ENCODE measurements at regions not wholly inside any gene's neighbourhood (a gene's known extent, or its start where the extent isn't known, plus 50 kb on each side); places are given as distances from the start of the nearest gene placed in this dataset.

DNA sequence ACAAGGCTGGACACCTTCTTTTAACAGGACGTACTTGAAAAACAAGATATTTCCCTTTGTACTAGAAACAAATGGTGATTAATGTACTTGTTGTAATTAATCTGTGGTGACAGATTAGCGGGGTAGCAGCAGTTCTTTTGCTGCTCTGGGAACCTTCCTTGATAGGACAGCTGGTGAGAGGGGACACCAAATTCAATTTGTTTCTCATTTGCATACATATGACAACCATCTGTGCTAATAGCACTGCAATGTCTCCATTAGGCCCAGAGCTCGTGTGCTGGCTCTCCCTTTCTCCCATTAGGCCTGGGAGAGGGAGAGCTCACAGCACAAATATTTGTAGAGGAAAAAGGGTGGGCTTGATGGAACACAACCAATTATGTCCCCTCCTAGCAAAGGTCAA, 221.0 kb upstream of the HS3ST3A1 start:
- no peak for ATAC-seq
- Histone ChIP-seq H3K27me3 (ENCODE audit: insufficient read depth) (no peaks in the 10 kb centered on the region), H3F3A (replicated peaks; ENCODE audit: low read depth) (no peaks in the 10 kb centered on the region), H3K4me1 (ENCODE audit: insufficient read depth) (no peaks in the 10 kb centered on the region), H3K4me3 (no peak overlapping the region), H3K36me3 (ENCODE audit: insufficient read depth) (no peaks in the 10 kb centered on the region), H3K79me2 (replicated peaks; ENCODE audit: insufficient read depth) (no peaks in the 10 kb centered on the region), H2AFZ (no peak overlapping the region), H3K27ac (ENCODE audit: low read depth) (no peak overlapping the region), H3K9me2 (ENCODE audit: insufficient read depth) (peaks cover 14% of the 10 kb centered on the region; the same call in 1 of the 2 replicates), H4K20me1 (replicated peaks; ENCODE audit: insufficient read depth) (no peaks in the 10 kb centered on the region), H3K4me2 (no peak overlapping the region)
- no peak overlapping the region for H3K27ac Mint-ChIP-seq
- no peaks in the 10 kb centered on the region for H3K9me3 Mint-ChIP-seq
- no peaks in the 10 kb centered on the region for H3K4me1 Mint-ChIP-seq
- no peak overlapping the region for H3K4me3 Mint-ChIP-seq
- H3K36me3 Mint-ChIP-seq (ENCODE audit: low read depth): peaks cover 2% of the 10 kb centered on the region; the same call in 1 of the 3 replicates
- TF ChIP-seq, protein P1, sequence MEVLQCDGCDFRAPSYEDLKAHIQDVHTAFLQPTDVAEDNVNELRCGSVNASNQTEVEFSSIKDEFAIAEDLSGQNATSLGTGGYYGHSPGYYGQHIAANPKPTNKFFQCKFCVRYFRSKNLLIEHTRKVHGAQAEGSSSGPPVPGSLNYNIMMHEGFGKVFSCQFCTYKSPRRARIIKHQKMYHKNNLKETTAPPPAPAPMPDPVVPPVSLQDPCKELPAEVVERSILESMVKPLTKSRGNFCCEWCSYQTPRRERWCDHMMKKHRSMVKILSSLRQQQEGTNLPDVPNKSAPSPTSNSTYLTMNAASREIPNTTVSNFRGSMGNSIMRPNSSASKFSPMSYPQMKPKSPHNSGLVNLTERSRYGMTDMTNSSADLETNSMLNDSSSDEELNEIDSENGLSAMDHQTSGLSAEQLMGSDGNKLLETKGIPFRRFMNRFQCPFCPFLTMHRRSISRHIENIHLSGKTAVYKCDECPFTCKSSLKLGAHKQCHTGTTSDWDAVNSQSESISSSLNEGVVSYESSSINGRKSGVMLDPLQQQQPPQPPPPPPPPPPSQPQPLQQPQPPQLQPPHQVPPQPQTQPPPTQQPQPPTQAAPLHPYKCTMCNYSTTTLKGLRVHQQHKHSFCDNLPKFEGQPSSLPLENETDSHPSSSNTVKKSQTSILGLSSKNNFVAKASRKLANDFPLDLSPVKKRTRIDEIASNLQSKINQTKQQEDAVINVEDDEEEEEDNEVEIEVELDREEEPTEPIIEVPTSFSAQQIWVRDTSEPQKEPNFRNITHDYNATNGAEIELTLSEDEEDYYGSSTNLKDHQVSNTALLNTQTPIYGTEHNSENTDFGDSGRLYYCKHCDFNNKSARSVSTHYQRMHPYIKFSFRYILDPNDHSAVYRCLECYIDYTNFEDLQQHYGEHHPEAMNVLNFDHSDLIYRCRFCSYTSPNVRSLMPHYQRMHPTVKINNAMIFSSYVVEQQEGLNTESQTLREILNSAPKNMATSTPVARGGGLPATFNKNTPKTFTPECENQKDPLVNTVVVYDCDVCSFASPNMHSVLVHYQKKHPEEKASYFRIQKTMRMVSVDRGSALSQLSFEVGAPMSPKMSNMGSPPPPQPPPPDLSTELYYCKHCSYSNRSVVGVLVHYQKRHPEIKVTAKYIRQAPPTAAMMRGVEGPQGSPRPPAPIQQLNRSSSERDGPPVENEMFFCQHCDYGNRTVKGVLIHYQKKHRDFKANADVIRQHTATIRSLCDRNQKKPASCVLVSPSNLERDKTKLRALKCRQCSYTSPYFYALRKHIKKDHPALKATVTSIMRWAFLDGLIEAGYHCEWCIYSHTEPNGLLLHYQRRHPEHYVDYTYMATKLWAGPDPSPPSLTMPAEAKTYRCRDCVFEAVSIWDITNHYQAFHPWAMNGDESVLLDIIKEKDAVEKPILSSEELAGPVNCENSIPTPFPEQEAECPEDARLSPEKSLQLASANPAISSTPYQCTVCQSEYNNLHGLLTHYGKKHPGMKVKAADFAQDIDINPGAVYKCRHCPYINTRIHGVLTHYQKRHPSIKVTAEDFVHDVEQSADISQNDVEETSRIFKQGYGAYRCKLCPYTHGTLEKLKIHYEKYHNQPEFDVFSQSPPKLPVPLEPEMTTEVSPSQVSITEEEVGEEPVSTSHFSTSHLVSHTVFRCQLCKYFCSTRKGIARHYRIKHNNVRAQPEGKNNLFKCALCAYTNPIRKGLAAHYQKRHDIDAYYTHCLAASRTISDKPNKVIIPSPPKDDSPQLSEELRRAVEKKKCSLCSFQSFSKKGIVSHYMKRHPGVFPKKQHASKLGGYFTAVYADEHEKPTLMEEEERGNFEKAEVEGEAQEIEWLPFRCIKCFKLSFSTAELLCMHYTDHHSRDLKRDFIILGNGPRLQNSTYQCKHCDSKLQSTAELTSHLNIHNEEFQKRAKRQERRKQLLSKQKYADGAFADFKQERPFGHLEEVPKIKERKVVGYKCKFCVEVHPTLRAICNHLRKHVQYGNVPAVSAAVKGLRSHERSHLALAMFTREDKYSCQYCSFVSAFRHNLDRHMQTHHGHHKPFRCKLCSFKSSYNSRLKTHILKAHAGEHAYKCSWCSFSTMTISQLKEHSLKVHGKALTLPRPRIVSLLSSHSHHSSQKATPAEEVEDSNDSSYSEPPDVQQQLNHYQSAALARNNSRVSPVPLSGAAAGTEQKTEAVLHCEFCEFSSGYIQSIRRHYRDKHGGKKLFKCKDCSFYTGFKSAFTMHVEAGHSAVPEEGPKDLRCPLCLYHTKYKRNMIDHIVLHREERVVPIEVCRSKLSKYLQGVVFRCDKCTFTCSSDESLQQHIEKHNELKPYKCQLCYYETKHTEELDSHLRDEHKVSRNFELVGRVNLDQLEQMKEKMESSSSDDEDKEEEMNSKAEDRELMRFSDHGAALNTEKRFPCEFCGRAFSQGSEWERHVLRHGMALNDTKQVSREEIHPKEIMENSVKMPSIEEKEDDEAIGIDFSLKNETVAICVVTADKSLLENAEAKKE (CRISPR knock-in tag; IDR thresholded peaks at IDR 0.05): no peak
- TF ChIP-seq JUNB (IDR thresholded peaks at IDR 0.05; ENCODE audit: unreplicated experiment) (no peak), ETS1 (IDR thresholded peaks at IDR 0.05) (no peak), ZNF114 (CRISPR knock-in tag; IDR thresholded peaks at IDR 0.05) (no peak), ZNF331 (CRISPR knock-in tag; IDR thresholded peaks at IDR 0.05; ENCODE audit: low read depth) (no peak), EZH2phosphoT487 (IDR thresholded peaks at IDR 0.05; ENCODE audit: unreplicated experiment) (no peak), EZH2 (IDR thresholded peaks at IDR 0.05; ENCODE audit: low read depth, unreplicated experiment) (no peak), STAT1 (IDR thresholded peaks at IDR 0.05; ENCODE audit: unreplicated experiment) (no peak), POLR2AphosphoS5 (IDR thresholded peaks at IDR 0.05; ENCODE audit: low read depth) (no peak), CREB1 (CRISPR knock-in tag; IDR thresholded peaks at IDR 0.05; ENCODE audit: low read depth) (no peak), NANOG (IDR thresholded peaks at IDR 0.05; ENCODE audit: borderline replicate concordance) (no peak)
- TF ChIP-seq, protein P2, sequence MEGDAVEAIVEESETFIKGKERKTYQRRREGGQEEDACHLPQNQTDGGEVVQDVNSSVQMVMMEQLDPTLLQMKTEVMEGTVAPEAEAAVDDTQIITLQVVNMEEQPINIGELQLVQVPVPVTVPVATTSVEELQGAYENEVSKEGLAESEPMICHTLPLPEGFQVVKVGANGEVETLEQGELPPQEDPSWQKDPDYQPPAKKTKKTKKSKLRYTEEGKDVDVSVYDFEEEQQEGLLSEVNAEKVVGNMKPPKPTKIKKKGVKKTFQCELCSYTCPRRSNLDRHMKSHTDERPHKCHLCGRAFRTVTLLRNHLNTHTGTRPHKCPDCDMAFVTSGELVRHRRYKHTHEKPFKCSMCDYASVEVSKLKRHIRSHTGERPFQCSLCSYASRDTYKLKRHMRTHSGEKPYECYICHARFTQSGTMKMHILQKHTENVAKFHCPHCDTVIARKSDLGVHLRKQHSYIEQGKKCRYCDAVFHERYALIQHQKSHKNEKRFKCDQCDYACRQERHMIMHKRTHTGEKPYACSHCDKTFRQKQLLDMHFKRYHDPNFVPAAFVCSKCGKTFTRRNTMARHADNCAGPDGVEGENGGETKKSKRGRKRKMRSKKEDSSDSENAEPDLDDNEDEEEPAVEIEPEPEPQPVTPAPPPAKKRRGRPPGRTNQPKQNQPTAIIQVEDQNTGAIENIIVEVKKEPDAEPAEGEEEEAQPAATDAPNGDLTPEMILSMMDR (conservative IDR thresholded peaks at IDR 0.05; ENCODE audit: low read depth in 2 of 2): no peak
- TF ChIP-seq, protein P3, sequence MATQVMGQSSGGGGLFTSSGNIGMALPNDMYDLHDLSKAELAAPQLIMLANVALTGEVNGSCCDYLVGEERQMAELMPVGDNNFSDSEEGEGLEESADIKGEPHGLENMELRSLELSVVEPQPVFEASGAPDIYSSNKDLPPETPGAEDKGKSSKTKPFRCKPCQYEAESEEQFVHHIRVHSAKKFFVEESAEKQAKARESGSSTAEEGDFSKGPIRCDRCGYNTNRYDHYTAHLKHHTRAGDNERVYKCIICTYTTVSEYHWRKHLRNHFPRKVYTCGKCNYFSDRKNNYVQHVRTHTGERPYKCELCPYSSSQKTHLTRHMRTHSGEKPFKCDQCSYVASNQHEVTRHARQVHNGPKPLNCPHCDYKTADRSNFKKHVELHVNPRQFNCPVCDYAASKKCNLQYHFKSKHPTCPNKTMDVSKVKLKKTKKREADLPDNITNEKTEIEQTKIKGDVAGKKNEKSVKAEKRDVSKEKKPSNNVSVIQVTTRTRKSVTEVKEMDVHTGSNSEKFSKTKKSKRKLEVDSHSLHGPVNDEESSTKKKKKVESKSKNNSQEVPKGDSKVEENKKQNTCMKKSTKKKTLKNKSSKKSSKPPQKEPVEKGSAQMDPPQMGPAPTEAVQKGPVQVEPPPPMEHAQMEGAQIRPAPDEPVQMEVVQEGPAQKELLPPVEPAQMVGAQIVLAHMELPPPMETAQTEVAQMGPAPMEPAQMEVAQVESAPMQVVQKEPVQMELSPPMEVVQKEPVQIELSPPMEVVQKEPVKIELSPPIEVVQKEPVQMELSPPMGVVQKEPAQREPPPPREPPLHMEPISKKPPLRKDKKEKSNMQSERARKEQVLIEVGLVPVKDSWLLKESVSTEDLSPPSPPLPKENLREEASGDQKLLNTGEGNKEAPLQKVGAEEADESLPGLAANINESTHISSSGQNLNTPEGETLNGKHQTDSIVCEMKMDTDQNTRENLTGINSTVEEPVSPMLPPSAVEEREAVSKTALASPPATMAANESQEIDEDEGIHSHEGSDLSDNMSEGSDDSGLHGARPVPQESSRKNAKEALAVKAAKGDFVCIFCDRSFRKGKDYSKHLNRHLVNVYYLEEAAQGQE (IDR thresholded peaks at IDR 0.05; ENCODE audit: unreplicated experiment): no peak
- no peak for DNase-seq (ENCODE audit: low spot score)
- H3K27me3 Mint-ChIP-seq (ENCODE audit: insufficient read depth, low read depth, poor library complexity): peaks cover 2% of the 10 kb centered on the region

Data from GM23338 (cell line).